ENCODE measurements at regions not wholly inside any gene's neighbourhood (a gene's known extent, or its start where the extent isn't known, plus 50 kb on each side); places are given as distances from the start of the nearest gene placed in this dataset.

DNA sequence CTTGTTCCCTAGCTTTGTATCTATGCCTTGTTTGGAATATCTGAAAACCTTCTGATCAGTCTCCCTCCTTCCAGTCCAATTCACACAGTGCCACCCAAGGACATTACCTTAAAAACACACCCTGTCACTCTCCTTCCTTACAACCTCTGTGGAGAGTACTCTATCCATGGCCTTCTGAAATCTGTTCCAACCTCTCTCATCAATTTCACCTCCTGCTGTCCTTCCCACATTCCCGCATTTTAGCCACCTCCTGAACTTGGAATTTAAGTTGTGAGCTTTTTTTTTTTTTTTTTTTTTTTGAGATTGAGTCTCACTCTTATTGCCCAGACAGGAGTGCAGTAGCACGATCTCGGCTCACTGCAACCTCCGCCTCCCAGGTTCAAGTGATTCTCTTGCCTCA lies 824.8 kb downstream of the METTL15 start:
- Histone ChIP-seq H3K27ac (ENCODE audit: insufficient read depth, low read length, poor library complexity, severe bottlenecking) (no peak overlapping the region), H3K4me1 (ENCODE audit: control insufficient read depth, insufficient read depth, low read length, poor library complexity, severe bottlenecking) (no peaks in the 10 kb centered on the region), H3K9me3 (ENCODE audit: control insufficient read depth in 2 of 2, low read length in 2 of 2) (peaks cover 0 to 7% of the 10 kb centered on the region in 2 experiments), H3K36me3 (ENCODE audit: control insufficient read depth, insufficient read depth, low read length) (no peaks in the 10 kb centered on the region), H3K4me3 (ENCODE audit: low read depth, low read length) (no peak overlapping the region), H3K27me3 (ENCODE audit: control insufficient read depth, insufficient read depth, low read length) (no peaks in the 10 kb centered on the region)
- Mint-ChIP-seq H3K4me3 (no peak overlapping the region), H3K27me3 (no peaks in the 10 kb centered on the region), H3K9me3 (peaks cover 0 to 31% (median 6%) of the 10 kb centered on the region in 7 donors), H3K27ac (no peak overlapping the region), H3K36me3 (no peaks in the 10 kb centered on the region), H3K4me1 (no peaks in the 10 kb centered on the region)
- no peak for ATAC-seq (ENCODE audit: low read depth in 2 of 2)
- DNase-seq, result no peak

DNA sequence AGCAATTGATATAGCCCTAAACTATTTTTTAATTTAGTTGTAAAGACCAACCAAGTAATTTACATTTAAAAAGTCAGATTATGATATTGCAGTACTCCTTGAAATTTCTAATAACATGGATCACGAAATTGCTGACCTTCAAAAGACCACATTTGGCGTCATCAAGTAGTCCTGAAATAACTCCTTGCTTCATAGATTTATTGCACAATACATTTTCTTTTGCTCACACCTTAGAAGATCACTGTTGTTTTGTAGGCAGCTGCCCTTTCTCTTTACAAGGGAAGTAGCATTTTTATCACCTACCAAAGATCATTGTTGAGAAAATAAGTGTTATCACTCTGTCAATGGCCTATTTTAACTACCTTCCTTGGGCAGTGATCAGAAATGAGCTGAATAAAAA lies 815.8 kb downstream of the METTL15 start:
- Mint-ChIP-seq H3K36me3 (no peaks in the 10 kb centered on the region), H3K9me3 (peaks cover 6 to 35% (median 8%) of the 10 kb centered on the region in 7 donors), H3K4me1 (no peaks in the 10 kb centered on the region), H3K27me3 (no peaks in the 10 kb centered on the region), H3K27ac (no peak overlapping the region), H3K4me3 (no peak overlapping the region)
- H3K4me1 ChIP-seq (ENCODE audit: control insufficient read depth, insufficient read depth, low read length, poor library complexity, severe bottlenecking), result no peaks in the 10 kb centered on the region
- ATAC-seq (ENCODE audit: low read depth in 2 of 2) (no peak), DNase-seq (no peak)
- H3K36me3 ChIP-seq (ENCODE audit: control insufficient read depth, insufficient read depth, low read length), result no peaks in the 10 kb centered on the region
- H3K4me3 ChIP-seq (ENCODE audit: low read depth, low read length), result no peak overlapping the region
- H3K9me3 ChIP-seq (ENCODE audit: control insufficient read depth in 2 of 2, low read length in 2 of 2), result no peaks in the 10 kb centered on the region
- no peak overlapping the region for H3K27ac ChIP-seq (ENCODE audit: insufficient read depth, low read length, poor library complexity, severe bottlenecking)
- H3K27me3 ChIP-seq (ENCODE audit: control insufficient read depth, insufficient read depth, low read length), result no peaks in the 10 kb centered on the region

DNA sequence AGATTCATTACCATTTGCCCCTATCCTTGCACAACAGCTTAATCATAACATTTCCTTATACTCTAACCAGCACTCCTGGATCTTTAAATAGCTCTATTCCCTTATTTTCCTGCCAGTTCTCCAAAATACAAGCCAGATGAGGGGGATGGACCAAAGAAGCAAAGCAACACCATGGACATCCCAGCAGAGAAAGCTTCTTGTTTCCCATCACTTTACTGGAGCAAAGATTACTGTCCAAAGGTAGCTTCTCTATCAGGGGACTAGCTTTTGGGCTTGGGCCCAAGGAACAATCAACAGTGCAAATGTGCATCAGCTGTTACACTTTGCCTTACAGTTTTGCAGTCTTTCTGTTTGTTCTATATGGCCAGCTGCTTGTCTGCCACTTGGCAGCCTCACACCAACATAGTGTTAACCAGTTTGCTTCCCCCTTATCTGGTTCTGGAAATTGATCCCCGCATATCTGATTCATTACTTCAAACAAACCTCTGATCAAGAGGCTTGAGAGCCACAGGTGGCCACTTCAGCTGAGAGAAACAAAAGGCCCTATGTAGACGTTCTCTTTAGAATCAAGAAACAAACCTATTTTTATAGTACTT lies 814.3 kb downstream of the METTL15 start:
- Mint-ChIP-seq H3K27me3 (no peaks in the 10 kb centered on the region), H3K27ac (no peak overlapping the region), H3K9me3 (peaks cover 4 to 37% (median 10%) of the 10 kb centered on the region in 7 donors), H3K36me3 (no peaks in the 10 kb centered on the region), H3K4me1 (no peaks in the 10 kb centered on the region), H3K4me3 (no peak overlapping the region)
- H3K27me3 ChIP-seq (ENCODE audit: control insufficient read depth, insufficient read depth, low read length), result no peaks in the 10 kb centered on the region
- H3K9me3 ChIP-seq (ENCODE audit: control insufficient read depth in 2 of 2, low read length in 2 of 2), result no peaks in the 10 kb centered on the region
- H3K4me1 ChIP-seq (ENCODE audit: control insufficient read depth, insufficient read depth, low read length, poor library complexity, severe bottlenecking), result no peaks in the 10 kb centered on the region
- DNase-seq (no peak), ATAC-seq (ENCODE audit: low read depth in 2 of 2) (no peak)
- H3K4me3 ChIP-seq (ENCODE audit: low read depth, low read length), result no peak overlapping the region
- H3K27ac ChIP-seq (ENCODE audit: insufficient read depth, low read length, poor library complexity, severe bottlenecking), result no peak overlapping the region
- no peaks in the 10 kb centered on the region for H3K36me3 ChIP-seq (ENCODE audit: control insufficient read depth, insufficient read depth, low read length)

- ATAC-seq (ENCODE audit: low read depth in 2 of 2), result no peak
- Mint-ChIP-seq H3K4me3 (no peak overlapping the region), H3K36me3 (no peaks in the 10 kb centered on the region), H3K9me3 (peaks cover 3 to 30% (median 7%) of the 10 kb centered on the region in 7 donors), H3K27ac (no peak overlapping the region), H3K27me3 (no peaks in the 10 kb centered on the region), H3K4me1 (no peaks in the 10 kb centered on the region)
- Histone ChIP-seq H3K9me3 (ENCODE audit: control insufficient read depth in 2 of 2, low read length in 2 of 2) (no peaks in the 10 kb centered on the region), H3K27ac (ENCODE audit: insufficient read depth, low read length, poor library complexity, severe bottlenecking) (no peak overlapping the region), H3K4me1 (ENCODE audit: control insufficient read depth, insufficient read depth, low read length, poor library complexity, severe bottlenecking) (no peaks in the 10 kb centered on the region), H3K36me3 (ENCODE audit: control insufficient read depth, insufficient read depth, low read length) (no peaks in the 10 kb centered on the region), H3K4me3 (ENCODE audit: low read depth, low read length) (no peak overlapping the region), H3K27me3 (ENCODE audit: control insufficient read depth, insufficient read depth, low read length) (no peaks in the 10 kb centered on the region)
- no peak for DNase-seq
These were observed 811.0 kb downstream of the METTL15 start for GRCh38 chr11:28919194-28919593.

- H3K4me3 ChIP-seq (ENCODE audit: low read depth, low read length), result no peak overlapping the region
- DNase-seq (no peak), ATAC-seq (ENCODE audit: low read depth in 2 of 2) (no peak)
- no peaks in the 10 kb centered on the region for H3K36me3 ChIP-seq (ENCODE audit: control insufficient read depth, insufficient read depth, low read length)
- H3K36me3 Mint-ChIP-seq, result no peaks in the 10 kb centered on the region
- H3K27ac ChIP-seq (ENCODE audit: insufficient read depth, low read length, poor library complexity, severe bottlenecking), result no peak overlapping the region
- no peaks in the 10 kb centered on the region for H3K4me1 ChIP-seq (ENCODE audit: control insufficient read depth, insufficient read depth, low read length, poor library complexity, severe bottlenecking)
- no peaks in the 10 kb centered on the region for H3K27me3 Mint-ChIP-seq
- no peak overlapping the region for H3K4me3 Mint-ChIP-seq
- no peak overlapping the region for H3K27ac Mint-ChIP-seq
- H3K9me3 ChIP-seq (ENCODE audit: control insufficient read depth in 2 of 2, low read length in 2 of 2), result no peaks in the 10 kb centered on the region
- peaks cover 1 to 24% (median 11%) of the 10 kb centered on the region in 7 donors for H3K9me3 Mint-ChIP-seq
- no peaks in the 10 kb centered on the region for H3K27me3 ChIP-seq (ENCODE audit: control insufficient read depth, insufficient read depth, low read length)
- no peaks in the 10 kb centered on the region for H3K4me1 Mint-ChIP-seq
These were observed 805.7 kb downstream of the METTL15 start for GRCh38 chr11:28913883-28914282.

- H3K27me3 Mint-ChIP-seq, result no peaks in the 10 kb centered on the region
- no peaks in the 10 kb centered on the region for H3K4me1 ChIP-seq (ENCODE audit: control insufficient read depth, insufficient read depth, low read length, poor library complexity, severe bottlenecking)
- DNase-seq, result no peak
- H3K9me3 Mint-ChIP-seq, result peaks cover 1 to 18% (median 8%) of the 10 kb centered on the region in 7 donors
- no peak overlapping the region for H3K27ac ChIP-seq (ENCODE audit: insufficient read depth, low read length, poor library complexity, severe bottlenecking)
- H3K4me3 ChIP-seq (ENCODE audit: low read depth, low read length), result no peak overlapping the region
- H3K36me3 ChIP-seq (ENCODE audit: control insufficient read depth, insufficient read depth, low read length), result no peaks in the 10 kb centered on the region
- ATAC-seq (ENCODE audit: low read depth in 2 of 2), result no peak
- H3K4me3 Mint-ChIP-seq, result no peak overlapping the region
- H3K27me3 ChIP-seq (ENCODE audit: control insufficient read depth, insufficient read depth, low read length), result no peaks in the 10 kb centered on the region
- H3K36me3 Mint-ChIP-seq, result no peaks in the 10 kb centered on the region
- no peaks in the 10 kb centered on the region for H3K4me1 Mint-ChIP-seq
- no peak overlapping the region for H3K27ac Mint-ChIP-seq
- no peaks in the 10 kb centered on the region for H3K9me3 ChIP-seq (ENCODE audit: control insufficient read depth in 2 of 2, low read length in 2 of 2)
These were observed 803.6 kb downstream of the METTL15 start for GRCh38 chr11:28911829-28912228.

DNA sequence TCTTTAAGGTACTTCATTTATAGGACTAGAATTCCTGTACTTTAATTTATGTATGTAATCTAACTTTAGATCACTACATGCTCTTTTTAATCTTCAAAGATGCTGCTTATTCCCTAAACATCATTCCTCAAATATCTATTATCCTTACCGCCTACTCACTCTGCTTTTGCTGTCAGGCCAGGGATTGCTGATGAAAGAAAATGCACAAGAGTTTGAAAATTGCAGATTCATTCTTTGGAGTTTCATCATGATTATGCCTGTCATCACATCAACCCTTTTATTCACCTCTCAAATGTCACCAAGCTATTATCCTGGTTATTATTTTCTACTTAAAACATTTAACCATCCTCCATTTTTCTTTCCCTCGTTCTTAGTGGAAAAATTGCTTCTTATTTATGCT lies 802.7 kb downstream of the METTL15 start:
- Histone ChIP-seq H3K27me3 (ENCODE audit: control insufficient read depth, insufficient read depth, low read length) (no peaks in the 10 kb centered on the region), H3K27ac (ENCODE audit: insufficient read depth, low read length, poor library complexity, severe bottlenecking) (no peak overlapping the region), H3K4me3 (ENCODE audit: low read depth, low read length) (no peak overlapping the region), H3K9me3 (ENCODE audit: control insufficient read depth in 2 of 2, low read length in 2 of 2) (no peaks in the 10 kb centered on the region), H3K36me3 (ENCODE audit: control insufficient read depth, insufficient read depth, low read length) (no peaks in the 10 kb centered on the region), H3K4me1 (ENCODE audit: control insufficient read depth, insufficient read depth, low read length, poor library complexity, severe bottlenecking) (no peaks in the 10 kb centered on the region)
- H3K4me3 Mint-ChIP-seq, result no peak overlapping the region
- no peaks in the 10 kb centered on the region for H3K4me1 Mint-ChIP-seq
- no peak for DNase-seq
- ATAC-seq (ENCODE audit: low read depth in 2 of 2), result no peak
- no peak overlapping the region for H3K27ac Mint-ChIP-seq
- H3K9me3 Mint-ChIP-seq, result peaks cover 1 to 16% (median 8%) of the 10 kb centered on the region in 7 donors
- no peaks in the 10 kb centered on the region for H3K36me3 Mint-ChIP-seq
- H3K27me3 Mint-ChIP-seq, result no peaks in the 10 kb centered on the region

DNA sequence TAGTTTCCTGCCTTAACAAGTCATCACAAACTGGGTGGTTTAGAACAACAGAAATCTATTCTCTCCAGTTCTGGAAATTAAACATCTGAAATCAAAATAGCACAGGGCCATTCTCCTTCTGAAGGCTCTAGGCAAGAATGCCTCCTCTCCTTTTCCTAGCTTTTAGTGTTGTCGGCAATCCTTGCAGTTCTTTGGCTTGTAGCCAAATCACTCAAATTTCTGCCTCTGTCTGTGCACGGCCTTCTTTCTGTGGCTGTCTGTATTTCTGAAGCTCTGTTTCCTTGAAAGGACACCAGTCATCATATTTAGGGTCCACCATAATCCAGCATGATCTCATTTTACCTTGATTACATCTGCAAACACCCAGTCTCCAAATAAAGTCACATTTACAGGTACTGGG lies 795.5 kb downstream of the METTL15 start:
- H3K4me1 ChIP-seq (ENCODE audit: control insufficient read depth, insufficient read depth, low read length, poor library complexity, severe bottlenecking), result no peaks in the 10 kb centered on the region
- no peak overlapping the region for H3K4me3 ChIP-seq (ENCODE audit: low read depth, low read length)
- no peak overlapping the region for H3K27ac ChIP-seq (ENCODE audit: insufficient read depth, low read length, poor library complexity, severe bottlenecking)
- H3K27ac Mint-ChIP-seq, result no peak overlapping the region
- no peak for DNase-seq
- no peaks in the 10 kb centered on the region for H3K4me1 Mint-ChIP-seq
- H3K9me3 ChIP-seq (ENCODE audit: control insufficient read depth in 2 of 2, low read length in 2 of 2), result no peaks in the 10 kb centered on the region
- no peaks in the 10 kb centered on the region for H3K27me3 ChIP-seq (ENCODE audit: control insufficient read depth, insufficient read depth, low read length)
- no peaks in the 10 kb centered on the region for H3K36me3 Mint-ChIP-seq
- H3K27me3 Mint-ChIP-seq, result no peaks in the 10 kb centered on the region
- no peak for ATAC-seq (ENCODE audit: low read depth in 2 of 2)
- H3K4me3 Mint-ChIP-seq, result no peak overlapping the region
- peaks cover 0 to 5% (median 0%) of the 10 kb centered on the region in 7 donors for H3K9me3 Mint-ChIP-seq
- no peaks in the 10 kb centered on the region for H3K36me3 ChIP-seq (ENCODE audit: control insufficient read depth, insufficient read depth, low read length)
